Muscle of leg (tissue), 3 donors: ENCODE measurements at regions not wholly inside any gene's neighbourhood (a gene's known extent, or its start where the extent isn't known, plus 50 kb on each side); places are given as distances from the start of the nearest gene placed in this dataset.

Experiments used
- DNase-seq: peaks from one replicate; pipeline ENCODE4 v3.0.0; 2013
- H3K27ac ChIP-seq: one replicate; pipeline ENCODE4 v1.5.1; 2013; ENCODE audit warnings: mild to moderate bottlenecking, low read length, control low read depth
- H3K27me3 ChIP-seq: one replicate; pipeline ENCODE4 v1.6.1; 2013; ENCODE audit warnings: low read length; ENCODE audit not compliant: control insufficient read depth, insufficient read depth
- H3K36me3 ChIP-seq: one replicate; pipeline ENCODE4 v1.6.1; 2013; ENCODE audit warnings: low read length; ENCODE audit not compliant: control insufficient read depth, insufficient read depth
- H3K4me1 ChIP-seq: one replicate; pipeline ENCODE4 v1.6.1; 2013; ENCODE audit warnings: low read length; ENCODE audit not compliant: control insufficient read depth, insufficient read depth
- H3K4me3 ChIP-seq: one replicate; pipeline ENCODE4 v1.5.1; 2013; ENCODE audit warnings: low read length, control low read depth
- H3K9me3 ChIP-seq: replicated peaks from 2 replicates; pipeline ENCODE4 v1.6.1; 2013; ENCODE audit warnings: low read depth, low read length; ENCODE audit not compliant: control insufficient read depth
- WGBS: methylation state at CpG from one replicate; pipeline ENCODE4 v1.1.5; 2013; ENCODE audit warnings: missing lambda C conversion rate; ENCODE audit not compliant: insufficient coverage; 5-methylcytosine and 5-hydroxymethylcytosine counted together

- no peak for DNase-seq
- H3K4me3 ChIP-seq: no peak overlapping the region
- no peaks in the 10 kb centered on the region for H3K4me1 ChIP-seq
- H3K36me3 ChIP-seq: no peaks in the 10 kb centered on the region
- H3K27me3 ChIP-seq: no peaks in the 10 kb centered on the region
- peaks cover 3% of the 10 kb centered on the region for H3K9me3 ChIP-seq
- H3K27ac ChIP-seq: no peak overlapping the region
- 71% methylated on average over 1 of the region's 1 CpG for WGBS
These were observed 588.7 kb downstream of the UTRN start for GRCh38 chr6:144873623-144874378.

GRCh38 chr6:144876689-144877088 is 591.6 kb downstream of the UTRN start:
- Histone ChIP-seq H3K27me3 (no peaks in the 10 kb centered on the region), H3K9me3 (peaks cover 3% of the 10 kb centered on the region), H3K36me3 (no peaks in the 10 kb centered on the region), H3K4me3 (no peak overlapping the region), H3K27ac (no peak overlapping the region), H3K4me1 (no peaks in the 10 kb centered on the region)
- no peak for DNase-seq
- 86% methylated on average over 1 of the region's 2 CpGs for WGBS

GRCh38 chr6:144877118-144877517 is 592.0 kb downstream of the UTRN start:
- H3K4me1 ChIP-seq: no peaks in the 10 kb centered on the region

GRCh38 chr6:144878577-144878976 is 593.4 kb downstream of the UTRN start:
- DNase-seq: no peak
- H3K4me3 ChIP-seq: no peak overlapping the region
- peaks cover 2% of the 10 kb centered on the region for H3K9me3 ChIP-seq
- no peaks in the 10 kb centered on the region for H3K27me3 ChIP-seq
- WGBS: no CpG with 5 or more reads among the region's 5 CpGs
- no peaks in the 10 kb centered on the region for H3K4me1 ChIP-seq
- H3K27ac ChIP-seq: no peak overlapping the region
- H3K36me3 ChIP-seq: no peaks in the 10 kb centered on the region

More at GRCh38 chr6:144877118-144877517, 592.0 kb downstream of the UTRN start:
- no peak overlapping the region for H3K4me3 ChIP-seq
- WGBS: 60% methylated on average over 1 of the region's 1 CpG
- no peak for DNase-seq
- no peaks in the 10 kb centered on the region for H3K27me3 ChIP-seq
- H3K36me3 ChIP-seq: no peaks in the 10 kb centered on the region
- no peak overlapping the region for H3K27ac ChIP-seq
- peaks cover 3% of the 10 kb centered on the region for H3K9me3 ChIP-seq

GRCh38 chr6:144879436-144879835 is 594.3 kb downstream of the UTRN start:
- Histone ChIP-seq H3K4me3 (no peak overlapping the region), H3K27me3 (no peaks in the 10 kb centered on the region), H3K36me3 (no peaks in the 10 kb centered on the region), H3K9me3 (no peaks in the 10 kb centered on the region), H3K27ac (no peak overlapping the region), H3K4me1 (no peaks in the 10 kb centered on the region)
- WGBS: no CpG with 5 or more reads among the region's 3 CpGs
- no peak for DNase-seq

GRCh38 chr6:144882425-144882824 is 597.3 kb downstream of the UTRN start:
- no peak overlapping the region for H3K27ac ChIP-seq
- WGBS: no CpG with 5 or more reads among the region's 4 CpGs
- H3K9me3 ChIP-seq: no peaks in the 10 kb centered on the region
- H3K4me1 ChIP-seq: no peaks in the 10 kb centered on the region
- H3K4me3 ChIP-seq: no peak overlapping the region
- DNase-seq: no peak
- H3K36me3 ChIP-seq: no peaks in the 10 kb centered on the region
- H3K27me3 ChIP-seq: no peaks in the 10 kb centered on the region

GRCh38 chr6:144883915-144884314 is 598.8 kb downstream of the UTRN start:
- H3K27ac ChIP-seq: no peak overlapping the region
- no peaks in the 10 kb centered on the region for H3K9me3 ChIP-seq
- no peak for DNase-seq
- no peaks in the 10 kb centered on the region for H3K36me3 ChIP-seq
- 89% methylated on average over 1 of the region's 2 CpGs for WGBS
- H3K27me3 ChIP-seq: no peaks in the 10 kb centered on the region
- H3K4me3 ChIP-seq: no peak overlapping the region
- no peaks in the 10 kb centered on the region for H3K4me1 ChIP-seq

- Histone ChIP-seq H3K27ac (no peak overlapping the region), H3K36me3 (no peaks in the 10 kb centered on the region), H3K27me3 (no peaks in the 10 kb centered on the region), H3K9me3 (no peaks in the 10 kb centered on the region), H3K4me1 (no peaks in the 10 kb centered on the region), H3K4me3 (no peak overlapping the region)
- DNase-seq: no peak
- WGBS: no CpG with 5 or more reads among the region's 3 CpGs
These were observed 600.7 kb downstream of the UTRN start for GRCh38 chr6:144885817-144886216.

GRCh38 chr6:144886682-144887081 is 601.5 kb downstream of the UTRN start:
- no CpG with 5 or more reads among the region's 1 CpG for WGBS
- H3K36me3 ChIP-seq: no peaks in the 10 kb centered on the region
- H3K27ac ChIP-seq: no peak overlapping the region
- no peaks in the 10 kb centered on the region for H3K9me3 ChIP-seq
- no peaks in the 10 kb centered on the region for H3K27me3 ChIP-seq
- DNase-seq: no peak
- H3K4me1 ChIP-seq: no peaks in the 10 kb centered on the region
- H3K4me3 ChIP-seq: no peak overlapping the region

GRCh38 chr6:144888621-144889020 is 603.5 kb downstream of the UTRN start:
- H3K4me1 ChIP-seq: no peaks in the 10 kb centered on the region
- no peak overlapping the region for H3K27ac ChIP-seq
- no peaks in the 10 kb centered on the region for H3K36me3 ChIP-seq
- no peaks in the 10 kb centered on the region for H3K9me3 ChIP-seq
- no peaks in the 10 kb centered on the region for H3K27me3 ChIP-seq
- H3K4me3 ChIP-seq: no peak overlapping the region
- 75% methylated on average over 1 of the region's 1 CpG for WGBS
- DNase-seq: no peak
